ENCODE measurements at regions not wholly inside any gene's neighbourhood (a gene's known extent, or its start where the extent isn't known, plus 50 kb on each side); places are given as distances from the start of the nearest gene placed in this dataset.

GRCh38 chrX:9336456-9336855 is 128.4 kb upstream of the TBL1X start:
- no peak for TF ChIP-seq MLLT1 (IDR thresholded peaks at IDR 0.05)
- TF ChIP-seq CTCF (IDR thresholded peaks at IDR 0.05 in 2 of 3, conservative IDR thresholded peaks at IDR 0.05 in 1 of 3; ENCODE audit: control insufficient read depth in 2 of 3, extremely low read depth in 1 of 3, insufficient read depth in 1 of 3, low read depth in 3 of 3, low read length in 3 of 3) = no peak
- TF ChIP-seq FOXM1 (IDR thresholded peaks at IDR 0.05; ENCODE audit: low read depth, low read length) = no peak
- TF ChIP-seq TCF12 (IDR thresholded peaks at IDR 0.05; ENCODE audit: low read depth, low read length) = no peak
- TF ChIP-seq NBN (IDR thresholded peaks at IDR 0.05) = no peak
- TF ChIP-seq CEBPB (IDR thresholded peaks at IDR 0.05; ENCODE audit: borderline replicate concordance in 1 of 2, low read depth in 2 of 2, low read length in 2 of 2) = no peak
- no peak for TF ChIP-seq JUNB (IDR thresholded peaks at IDR 0.05)
- TF ChIP-seq REST (IDR thresholded peaks at IDR 0.05; ENCODE audit: low read depth, low read length) = no peak
- no peak for TF ChIP-seq EP300 (IDR thresholded peaks at IDR 0.05; ENCODE audit: borderline replicate concordance in 1 of 2, control insufficient read depth in 1 of 2, low read depth in 2 of 2, low read length in 2 of 2)

Measured in GM12878 (cell line).